ENCODE measurements at regions not wholly inside any gene's neighbourhood (a gene's known extent, or its start where the extent isn't known, plus 50 kb on each side); places are given as distances from the start of the nearest gene placed in this dataset.

- intact Hi-C loops (cut with DNase I): no loop called here
- H3K27me3 ChIP-seq: no peaks in the 10 kb centered on the region
- H3K4me3 ChIP-seq: no peak overlapping the region
- no peaks in the 10 kb centered on the region for H3K9me3 ChIP-seq
- peaks cover 0 to 11% of the 10 kb centered on the region in 2 donors for H3K4me1 ChIP-seq
- no peak for DNase-seq (ENCODE audit: low spot score in 2 of 2)
- H3K27ac ChIP-seq: no peak overlapping the region
- H3K36me3 ChIP-seq: no peaks in the 10 kb centered on the region
- TF ChIP-seq, protein P1, sequence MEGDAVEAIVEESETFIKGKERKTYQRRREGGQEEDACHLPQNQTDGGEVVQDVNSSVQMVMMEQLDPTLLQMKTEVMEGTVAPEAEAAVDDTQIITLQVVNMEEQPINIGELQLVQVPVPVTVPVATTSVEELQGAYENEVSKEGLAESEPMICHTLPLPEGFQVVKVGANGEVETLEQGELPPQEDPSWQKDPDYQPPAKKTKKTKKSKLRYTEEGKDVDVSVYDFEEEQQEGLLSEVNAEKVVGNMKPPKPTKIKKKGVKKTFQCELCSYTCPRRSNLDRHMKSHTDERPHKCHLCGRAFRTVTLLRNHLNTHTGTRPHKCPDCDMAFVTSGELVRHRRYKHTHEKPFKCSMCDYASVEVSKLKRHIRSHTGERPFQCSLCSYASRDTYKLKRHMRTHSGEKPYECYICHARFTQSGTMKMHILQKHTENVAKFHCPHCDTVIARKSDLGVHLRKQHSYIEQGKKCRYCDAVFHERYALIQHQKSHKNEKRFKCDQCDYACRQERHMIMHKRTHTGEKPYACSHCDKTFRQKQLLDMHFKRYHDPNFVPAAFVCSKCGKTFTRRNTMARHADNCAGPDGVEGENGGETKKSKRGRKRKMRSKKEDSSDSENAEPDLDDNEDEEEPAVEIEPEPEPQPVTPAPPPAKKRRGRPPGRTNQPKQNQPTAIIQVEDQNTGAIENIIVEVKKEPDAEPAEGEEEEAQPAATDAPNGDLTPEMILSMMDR (IDR thresholded peaks at IDR 0.05): no peak
Measured at GRCh38 chr3:70856414-70857162, 544.1 kb upstream of the MDFIC2 start.

- intact Hi-C loops (cut with DNase I): no loop called here
- DNase-seq (ENCODE audit: low spot score in 2 of 2): no peak
- Histone ChIP-seq H3K9me3 (no peaks in the 10 kb centered on the region), H3K4me1 (peaks cover 0 to 19% of the 10 kb centered on the region in 2 donors), H3K27ac (no peak overlapping the region), H3K4me3 (no peak overlapping the region), H3K36me3 (no peaks in the 10 kb centered on the region), H3K27me3 (no peaks in the 10 kb centered on the region)
- TF ChIP-seq, protein P1 (IDR thresholded peaks at IDR 0.05): no peak
Measured at GRCh38 chr3:70855149-70855548, 542.7 kb upstream of the MDFIC2 start.

DNA sequence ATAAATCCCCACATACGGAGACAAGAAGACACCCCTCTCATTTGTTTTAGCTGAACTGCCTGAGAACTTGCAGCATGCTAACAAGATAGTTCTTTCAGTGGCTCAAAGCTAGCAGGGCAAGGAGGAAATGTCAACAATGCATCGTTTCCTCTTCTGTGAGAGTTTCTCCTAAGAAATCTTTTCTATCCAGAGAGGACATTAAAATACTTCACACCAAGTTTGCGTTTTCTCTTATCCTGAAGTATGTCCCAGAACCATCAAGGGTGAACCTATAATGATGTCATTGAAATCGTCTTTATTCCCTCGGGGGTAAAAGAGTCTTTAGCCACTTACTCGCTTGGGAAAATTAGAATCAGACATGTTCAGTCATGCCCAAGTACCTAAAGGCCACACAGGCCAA lies 541.7 kb upstream of the MDFIC2 start:
- H3K9me3 ChIP-seq: no peaks in the 10 kb centered on the region
- intact Hi-C loops (cut with DNase I): no loop called here
- no peaks in the 10 kb centered on the region for H3K27me3 ChIP-seq
- DNase-seq (ENCODE audit: low spot score in 2 of 2): no peak
- H3K4me1 ChIP-seq: peaks cover 0 to 30% of the 10 kb centered on the region in 2 donors
- H3K4me3 ChIP-seq: no peak overlapping the region
- TF ChIP-seq, protein P1 (IDR thresholded peaks at IDR 0.05): no peak
- no peaks in the 10 kb centered on the region for H3K36me3 ChIP-seq
- no peak overlapping the region for H3K27ac ChIP-seq

- TF ChIP-seq, protein P1 (IDR thresholded peaks at IDR 0.05): no peak
- H3K4me3 ChIP-seq: no peak overlapping the region
- no peak for DNase-seq (ENCODE audit: low spot score in 2 of 2)
- H3K9me3 ChIP-seq: no peaks in the 10 kb centered on the region
- intact Hi-C loops (cut with DNase I): no loop called here
- H3K27ac ChIP-seq: peak overlapping the region in 1 of 2 donors; percentile 23
- H3K27me3 ChIP-seq: no peaks in the 10 kb centered on the region
- H3K36me3 ChIP-seq: no peaks in the 10 kb centered on the region
- H3K4me1 ChIP-seq: peaks cover 0 to 30% of the 10 kb centered on the region in 2 donors
Measured at GRCh38 chr3:70853161-70853944, 540.9 kb upstream of the MDFIC2 start.

- Histone ChIP-seq H3K4me1 (peaks cover 0 to 28% of the 10 kb centered on the region in 2 donors), H3K27ac (peak overlapping the region; percentile 44 to 67), H3K36me3 (no peaks in the 10 kb centered on the region), H3K27me3 (no peaks in the 10 kb centered on the region), H3K4me3 (no peak overlapping the region), H3K9me3 (no peaks in the 10 kb centered on the region)
- TF ChIP-seq, protein P1 (IDR thresholded peaks at IDR 0.05): no peak
- intact Hi-C loops (cut with DNase I): no loop called here
- peak in 1 of 2 donors; percentile 75 for DNase-seq (ENCODE audit: low spot score in 2 of 2)
Measured at GRCh38 chr3:70849911-70850699, 537.7 kb upstream of the MDFIC2 start.

All from ascending aorta (tissue), 2 donors.